GM23248 (cell line): ENCODE measurements at regions not wholly inside any gene's neighbourhood (a gene's known extent, or its start where the extent isn't known, plus 50 kb on each side); places are given as distances from the start of the nearest gene placed in this dataset.

Source experiments
- DNase-seq: peaks from one replicate; pipeline ENCODE4 v3.0.0-alpha.2; 2015
- H2AFZ ChIP-seq: fragments of 200-600 bp; sonication (generic); 2 replicates; pipeline ENCODE4 v1.6.1; 2016; ENCODE audit warnings: antibody characterized with exemption
- H3F3A ChIP-seq: fragments of 200-600 bp; sonication (generic); 2 replicates; pipeline ENCODE4 v1.6.1; 2016; ENCODE audit warnings: mild to moderate bottlenecking, antibody characterized with exemption, mixed run types; ENCODE audit not compliant: insufficient read depth
- H3K27ac ChIP-seq: fragments of 200-600 bp; sonication (generic); 2 replicates; pipeline ENCODE4 v1.5.1; 2016; ENCODE audit warnings: mild to moderate bottlenecking
- H3K27me3 ChIP-seq: fragments of 200-600 bp; sonication (generic); replicated peaks from 2 replicates; pipeline ENCODE4 v1.6.1; 2016; ENCODE audit warnings: mild to moderate bottlenecking; ENCODE audit not compliant: insufficient read depth
- H3K36me3 ChIP-seq: fragments of 200-600 bp; sonication (generic); 2 replicates; pipeline ENCODE4 v1.6.1; 2016; ENCODE audit warnings: low read depth, mild to moderate bottlenecking
- H3K4me1 ChIP-seq: fragments of 200-600 bp; sonication (generic); 2 replicates; pipeline ENCODE4 v1.6.1; 2016; ENCODE audit warnings: mild to moderate bottlenecking; ENCODE audit not compliant: insufficient read depth
- H3K4me2 ChIP-seq: fragments of 200-600 bp; sonication (generic); one replicate; pipeline ENCODE4 v1.6.1; 2016; ENCODE audit warnings: mild to moderate bottlenecking; ENCODE audit not compliant: unreplicated experiment
- H3K4me3 ChIP-seq: fragments of 200-600 bp; sonication (generic); 2 replicates; pipeline ENCODE4 v1.5.1; 2016; ENCODE audit warnings: mild to moderate bottlenecking
- H3K79me2 ChIP-seq: fragments of 200-600 bp; sonication (generic); 2 replicates; pipeline ENCODE4 v1.6.1; 2016; ENCODE audit warnings: mild to moderate bottlenecking; ENCODE audit not compliant: insufficient read depth
- H3K9ac ChIP-seq: fragments of 200-600 bp; sonication (generic); 2 replicates; pipeline ENCODE4 v1.6.1; 2016; ENCODE audit warnings: mild to moderate bottlenecking
- H3K9me2 ChIP-seq: fragments of 200-600 bp; sonication (generic); 2 replicates; pipeline ENCODE4 v1.6.1; 2016; ENCODE audit warnings: mixed run types, mild to moderate bottlenecking, moderate library complexity; ENCODE audit not compliant: insufficient read depth
- H3K9me3 ChIP-seq: fragments of 200-600 bp; sonication (generic); one replicate; pipeline ENCODE4 v1.6.1; 2017; ENCODE audit warnings: low read depth
- H4K20me1 ChIP-seq: fragments of 200-600 bp; sonication (generic); 2 replicates; pipeline ENCODE4 v1.6.0; 2016; ENCODE audit not compliant: insufficient read depth
- EZH2 ChIP-seq: fragments of 200-600 bp; sonication (generic); IDR thresholded peaks from 2 replicates; pipeline ENCODE4 v1.6.1; 2018; ENCODE audit warnings: antibody characterized with exemption, mild to moderate bottlenecking; ENCODE audit not compliant: insufficient read depth, poor library complexity, severe bottlenecking
- EZH2phosphoT487 ChIP-seq: fragments of 200-600 bp; sonication (generic); IDR thresholded peaks from 2 replicates; pipeline ENCODE4 v1.6.1; 2018; ENCODE audit warnings: antibody characterized with exemption, moderate library complexity, mild to moderate bottlenecking, low read depth; ENCODE audit not compliant: insufficient read depth
- WGBS, 2 experiments: methylation state at CpG; one replicate each; pipeline ENCODE4 v1.1.6; 2015 to 2017; ENCODE audit warnings: low lambda C conversion rate in 2 of 2, low coverage in 1 of 2; ENCODE audit errors: missing lambda C conversion rate in 2 of 2; 5-methylcytosine and 5-hydroxymethylcytosine counted together
- in situ Hi-C: fragments of 300-500 bp; cut with MboI; formaldehyde crosslinking; loops from 2 replicates; pipeline ENCODE4 v1.15.0; 2020

DNA sequence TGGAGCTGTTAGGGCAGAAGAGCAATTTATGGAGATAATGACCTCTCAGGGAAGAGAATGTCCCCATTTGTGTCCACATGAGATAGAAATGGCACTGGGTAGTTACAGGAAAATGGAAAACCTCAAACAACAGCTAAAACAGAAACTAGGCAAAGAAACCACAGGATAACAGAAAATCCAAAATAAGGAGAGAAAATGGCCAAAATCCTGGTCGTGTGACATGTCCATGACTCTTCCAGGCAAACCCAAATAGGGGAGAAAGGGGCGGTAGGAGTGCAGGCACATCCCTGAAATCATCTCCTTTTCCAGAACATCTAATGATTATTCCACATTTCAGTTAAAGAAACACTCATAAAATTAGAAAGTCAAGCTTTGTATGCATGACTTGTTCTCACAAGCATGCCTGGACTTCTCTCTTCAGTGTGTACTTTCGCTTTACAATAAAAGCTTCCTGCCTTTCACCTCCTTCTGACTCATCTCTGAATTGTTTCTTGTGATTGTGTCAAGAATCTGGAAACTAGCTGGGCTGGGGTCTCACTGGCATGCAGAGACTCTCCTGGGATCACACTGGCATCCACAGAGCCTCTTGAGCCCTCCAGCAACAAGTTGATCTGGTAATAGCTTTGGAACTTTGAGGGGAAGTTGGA lies 171.4 kb upstream of the ZP4 start:
- Histone ChIP-seq H3K27me3 (no peaks in the 10 kb centered on the region), H3K9ac (no peak overlapping the region), H3K36me3 (no peaks in the 10 kb centered on the region), H3K4me2 (no peak overlapping the region), H3K4me1 (no peaks in the 10 kb centered on the region), H3K4me3 (no peak overlapping the region), H3K79me2 (no peaks in the 10 kb centered on the region), H3K27ac (no peak overlapping the region), H2AFZ (no peak overlapping the region), H3F3A (no peaks in the 10 kb centered on the region), H3K9me2 (no peaks in the 10 kb centered on the region), H3K9me3 (no peaks in the 10 kb centered on the region), H4K20me1 (no peaks in the 10 kb centered on the region)
- in situ Hi-C loops = no loop called here
- DNase-seq = no peak
- 26 to 29% methylated on average over 3 of the region's 3 CpGs for WGBS, 2 experiments
- no peak for TF ChIP-seq EZH2phosphoT487
- no peak for TF ChIP-seq EZH2

DNA sequence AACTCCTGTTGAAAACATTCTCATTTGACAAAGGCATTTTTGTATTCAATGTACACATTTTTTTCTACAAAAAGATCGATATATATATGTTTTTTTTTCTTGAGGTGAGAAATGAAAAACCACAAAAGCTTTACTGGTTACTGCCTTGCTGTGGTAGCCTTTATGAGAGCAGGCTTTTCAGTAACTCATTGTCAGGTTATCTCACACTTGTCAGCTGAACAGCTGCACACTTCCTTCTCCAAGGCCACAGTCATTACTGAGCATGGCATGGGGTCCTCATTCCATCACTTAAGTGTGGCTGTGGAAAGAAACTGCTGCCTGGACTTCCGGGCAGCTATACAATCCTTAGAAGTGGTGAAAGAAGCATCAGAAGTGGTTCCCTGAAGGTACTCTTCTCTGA lies 169.3 kb upstream of the ZP4 start:
- DNase-seq = no peak
- Histone ChIP-seq H3K27ac (no peak overlapping the region), H3K9ac (no peak overlapping the region), H3K4me3 (no peak overlapping the region), H4K20me1 (no peaks in the 10 kb centered on the region), H3K27me3 (no peaks in the 10 kb centered on the region), H3K79me2 (no peaks in the 10 kb centered on the region), H3K36me3 (no peaks in the 10 kb centered on the region), H3K9me3 (no peaks in the 10 kb centered on the region), H3K9me2 (no peaks in the 10 kb centered on the region), H3K4me2 (no peak overlapping the region), H2AFZ (no peak overlapping the region), H3K4me1 (no peaks in the 10 kb centered on the region), H3F3A (no peaks in the 10 kb centered on the region)
- in situ Hi-C loops = no loop called here
- TF ChIP-seq EZH2phosphoT487 (no peak), EZH2 (no peak)
- WGBS, 2 experiments = 1 to 4% methylated on average over 2 of the region's 2 CpGs

DNA sequence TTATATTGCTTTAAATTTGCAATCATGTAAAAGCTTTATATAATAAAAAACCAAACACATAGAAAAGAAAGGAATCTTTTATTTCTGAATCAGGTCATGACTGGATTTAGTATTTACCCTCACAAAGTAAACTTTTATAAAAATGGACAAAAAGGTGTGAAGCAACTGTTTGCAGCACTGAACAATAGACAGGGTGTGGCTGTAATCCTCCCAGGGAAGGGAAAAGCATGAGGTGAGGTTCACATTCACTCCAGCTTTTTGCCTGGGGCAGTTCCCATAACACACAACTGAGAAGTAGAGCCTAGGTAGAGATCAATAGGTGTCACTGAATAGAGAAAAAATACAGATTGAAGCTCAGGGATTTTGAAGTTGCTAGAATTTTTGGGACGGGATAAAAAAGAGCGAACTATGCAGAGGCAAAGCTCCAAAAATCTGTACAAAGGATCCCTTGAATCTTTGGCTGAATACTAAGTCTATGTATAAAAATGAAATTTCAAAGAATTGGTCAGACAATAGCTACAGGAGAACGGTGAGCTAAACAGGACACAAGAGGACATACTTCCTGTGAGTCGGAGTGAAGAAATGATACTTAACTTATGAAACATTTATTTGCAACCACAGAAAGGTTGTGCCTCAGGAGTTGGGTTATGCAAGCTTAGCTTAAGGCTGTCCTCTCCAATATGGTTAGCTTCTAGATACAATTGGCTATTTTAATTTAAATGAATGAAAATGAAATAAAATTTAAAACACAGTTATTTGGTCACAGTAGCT lies 162.0 kb upstream of the ZP4 start:
- no peaks in the 10 kb centered on the region for H4K20me1 ChIP-seq
- no peak overlapping the region for H3K9ac ChIP-seq
- DNase-seq = no peak
- in situ Hi-C loops = no loop called here
- H2AFZ ChIP-seq = no peak overlapping the region
- H3K9me2 ChIP-seq = no peaks in the 10 kb centered on the region
- no peaks in the 10 kb centered on the region for H3K36me3 ChIP-seq
- H3K9me3 ChIP-seq = no peaks in the 10 kb centered on the region
- no peaks in the 10 kb centered on the region for H3K79me2 ChIP-seq
- no peaks in the 10 kb centered on the region for H3F3A ChIP-seq
- H3K4me2 ChIP-seq = no peak overlapping the region
- no peaks in the 10 kb centered on the region for H3K27me3 ChIP-seq
- no peak overlapping the region for H3K27ac ChIP-seq
- no peak overlapping the region for H3K4me3 ChIP-seq
- 11 to 29% methylated on average over 4 of the region's 4 CpGs for WGBS, 2 experiments
- no peak for TF ChIP-seq EZH2
- TF ChIP-seq EZH2phosphoT487 = no peak
- H3K4me1 ChIP-seq = no peaks in the 10 kb centered on the region

DNA sequence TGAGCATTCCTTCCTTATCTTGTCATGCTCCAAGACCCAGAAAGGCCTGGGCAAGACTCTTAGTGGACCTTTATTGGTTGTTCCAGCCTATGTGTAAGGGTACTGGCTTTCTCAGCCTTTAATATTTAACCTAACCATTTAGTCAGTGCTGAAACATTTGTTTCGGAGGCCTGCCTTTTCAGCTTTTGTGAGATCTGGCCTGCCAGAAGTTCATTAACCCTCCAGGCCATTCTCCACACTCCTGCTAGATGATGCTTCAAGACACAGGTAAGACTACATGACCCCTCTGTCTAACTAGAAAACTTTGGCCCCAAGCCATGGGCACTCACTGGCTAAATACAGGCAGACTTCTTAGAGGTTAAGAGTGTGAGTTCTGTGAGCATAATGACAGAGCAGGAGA lies 138.4 kb upstream of the ZP4 start:
- Histone ChIP-seq H3K9me3 (no peaks in the 10 kb centered on the region), H3K9me2 (no peaks in the 10 kb centered on the region), H3K4me1 (no peaks in the 10 kb centered on the region), H2AFZ (no peak overlapping the region), H3K4me3 (no peak overlapping the region), H3K36me3 (no peaks in the 10 kb centered on the region), H3F3A (no peaks in the 10 kb centered on the region), H3K4me2 (no peak overlapping the region), H3K79me2 (no peaks in the 10 kb centered on the region), H3K9ac (no peak overlapping the region), H3K27me3 (no peaks in the 10 kb centered on the region), H3K27ac (no peak overlapping the region), H4K20me1 (no peaks in the 10 kb centered on the region)
- TF ChIP-seq EZH2phosphoT487 (no peak), EZH2 (no peak)
- no peak for DNase-seq
- WGBS, 2 experiments = 9 to 10% methylated on average over 1 of the region's 1 CpG
- in situ Hi-C loops = no loop called here
